ENCODE measurements at regions not wholly inside any gene's neighbourhood (a gene's known extent, or its start where the extent isn't known, plus 50 kb on each side); places are given as distances from the start of the nearest gene placed in this dataset.

DNA sequence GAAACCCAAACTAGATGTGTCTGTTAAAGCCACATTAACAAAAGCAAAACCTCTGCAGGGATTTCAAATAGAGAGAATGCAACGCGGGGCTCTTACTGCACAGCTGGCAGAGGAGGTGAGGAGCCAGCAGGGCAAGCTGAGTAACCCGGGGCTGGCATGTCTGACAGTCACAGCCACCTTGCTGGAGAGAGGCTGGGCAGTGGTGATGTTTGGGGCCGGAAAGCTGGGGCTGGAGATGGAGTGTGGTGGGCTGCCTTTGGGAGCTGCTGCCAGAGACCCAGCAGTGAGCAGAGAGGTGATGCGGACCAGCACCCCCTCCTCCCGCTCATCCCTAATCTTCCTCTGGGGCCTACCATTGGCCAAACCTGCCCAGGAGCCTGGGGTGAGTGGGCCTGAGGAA is 204.5 kb upstream of the ARL4C start:
- TF ChIP-seq, protein P1, sequence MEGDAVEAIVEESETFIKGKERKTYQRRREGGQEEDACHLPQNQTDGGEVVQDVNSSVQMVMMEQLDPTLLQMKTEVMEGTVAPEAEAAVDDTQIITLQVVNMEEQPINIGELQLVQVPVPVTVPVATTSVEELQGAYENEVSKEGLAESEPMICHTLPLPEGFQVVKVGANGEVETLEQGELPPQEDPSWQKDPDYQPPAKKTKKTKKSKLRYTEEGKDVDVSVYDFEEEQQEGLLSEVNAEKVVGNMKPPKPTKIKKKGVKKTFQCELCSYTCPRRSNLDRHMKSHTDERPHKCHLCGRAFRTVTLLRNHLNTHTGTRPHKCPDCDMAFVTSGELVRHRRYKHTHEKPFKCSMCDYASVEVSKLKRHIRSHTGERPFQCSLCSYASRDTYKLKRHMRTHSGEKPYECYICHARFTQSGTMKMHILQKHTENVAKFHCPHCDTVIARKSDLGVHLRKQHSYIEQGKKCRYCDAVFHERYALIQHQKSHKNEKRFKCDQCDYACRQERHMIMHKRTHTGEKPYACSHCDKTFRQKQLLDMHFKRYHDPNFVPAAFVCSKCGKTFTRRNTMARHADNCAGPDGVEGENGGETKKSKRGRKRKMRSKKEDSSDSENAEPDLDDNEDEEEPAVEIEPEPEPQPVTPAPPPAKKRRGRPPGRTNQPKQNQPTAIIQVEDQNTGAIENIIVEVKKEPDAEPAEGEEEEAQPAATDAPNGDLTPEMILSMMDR (IDR thresholded peaks at IDR 0.05): no peak
- no peak for TF ChIP-seq POLR2A (IDR thresholded peaks at IDR 0.05)
- no peak for TF ChIP-seq POLR2AphosphoS5 (IDR thresholded peaks at IDR 0.05; ENCODE audit: insufficient read depth in 1 of 2, low read depth in 1 of 2)

Measured in vagina (tissue), 2 donors.